ENCODE measurements at regions not wholly inside any gene's neighbourhood (a gene's known extent, or its start where the extent isn't known, plus 50 kb on each side); places are given as distances from the start of the nearest gene placed in this dataset.

DNA sequence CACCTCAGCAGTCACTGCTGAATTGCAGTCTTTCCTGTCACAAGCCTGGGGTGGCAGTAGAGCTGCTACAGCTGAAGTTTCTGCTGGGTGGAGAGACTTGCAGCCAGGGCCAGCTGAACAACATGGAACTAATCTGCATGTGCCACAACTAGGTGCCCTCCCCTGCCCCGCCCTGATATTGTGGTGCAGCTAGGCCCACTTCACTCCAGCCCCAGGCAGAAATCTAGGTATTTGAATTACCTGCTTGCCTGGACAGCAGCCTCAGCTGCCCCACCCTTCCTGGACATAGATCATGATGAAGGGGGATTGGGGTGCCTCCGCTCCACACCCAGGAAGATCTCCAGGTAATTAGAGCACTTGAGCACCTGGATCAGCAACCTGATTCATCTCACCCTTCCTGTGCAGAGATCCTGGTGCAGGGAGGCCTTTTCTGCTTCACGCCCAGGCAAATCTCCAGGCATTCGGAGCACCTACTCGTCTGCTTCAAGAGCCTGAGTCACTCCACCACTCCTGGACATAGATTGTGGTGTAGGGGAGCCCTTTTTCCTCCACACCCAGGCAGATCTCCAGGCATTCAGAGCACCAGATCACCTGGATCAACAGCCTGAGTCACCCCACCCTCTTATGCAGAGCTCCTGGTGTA lies 477.0 kb downstream of the SOX5 start:
- Histone ChIP-seq H3K4me1 (ENCODE audit: low read depth) (no peaks in the 10 kb centered on the region), H3K9me3 (no peaks in the 10 kb centered on the region), H3K4me3 (no peak overlapping the region), H3K36me3 (ENCODE audit: low read depth) (no peaks in the 10 kb centered on the region)
- intact Hi-C loops (cut with DNase I, micrococcal nuclease) = no loop called here
- TF ChIP-seq, protein P1, sequence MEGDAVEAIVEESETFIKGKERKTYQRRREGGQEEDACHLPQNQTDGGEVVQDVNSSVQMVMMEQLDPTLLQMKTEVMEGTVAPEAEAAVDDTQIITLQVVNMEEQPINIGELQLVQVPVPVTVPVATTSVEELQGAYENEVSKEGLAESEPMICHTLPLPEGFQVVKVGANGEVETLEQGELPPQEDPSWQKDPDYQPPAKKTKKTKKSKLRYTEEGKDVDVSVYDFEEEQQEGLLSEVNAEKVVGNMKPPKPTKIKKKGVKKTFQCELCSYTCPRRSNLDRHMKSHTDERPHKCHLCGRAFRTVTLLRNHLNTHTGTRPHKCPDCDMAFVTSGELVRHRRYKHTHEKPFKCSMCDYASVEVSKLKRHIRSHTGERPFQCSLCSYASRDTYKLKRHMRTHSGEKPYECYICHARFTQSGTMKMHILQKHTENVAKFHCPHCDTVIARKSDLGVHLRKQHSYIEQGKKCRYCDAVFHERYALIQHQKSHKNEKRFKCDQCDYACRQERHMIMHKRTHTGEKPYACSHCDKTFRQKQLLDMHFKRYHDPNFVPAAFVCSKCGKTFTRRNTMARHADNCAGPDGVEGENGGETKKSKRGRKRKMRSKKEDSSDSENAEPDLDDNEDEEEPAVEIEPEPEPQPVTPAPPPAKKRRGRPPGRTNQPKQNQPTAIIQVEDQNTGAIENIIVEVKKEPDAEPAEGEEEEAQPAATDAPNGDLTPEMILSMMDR (IDR thresholded peaks at IDR 0.05) = no peak
- no peak for DNase-seq
- ATAC-seq = no peak

DNA sequence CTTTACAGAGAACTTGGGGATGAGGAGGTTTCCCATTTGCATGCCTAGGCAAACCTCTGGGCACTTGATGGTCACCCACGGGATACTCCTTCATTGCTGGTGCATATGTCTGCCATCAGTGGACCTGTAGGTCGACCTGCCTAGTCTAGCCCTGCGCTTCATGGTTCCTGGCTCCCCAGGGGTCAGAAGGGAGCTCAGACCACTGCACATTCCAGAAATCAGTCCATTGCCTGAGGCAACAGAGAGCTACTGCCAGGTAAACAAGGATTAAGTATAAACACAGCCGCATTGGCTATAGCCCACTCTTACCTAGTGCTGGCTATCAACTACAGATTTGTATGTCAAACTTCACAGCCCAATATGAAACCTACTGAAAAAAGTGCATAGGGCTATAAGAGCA lies 476.4 kb downstream of the SOX5 start:
- intact Hi-C loops (cut with DNase I, micrococcal nuclease) = no loop called here
- Histone ChIP-seq H3K4me3 (no peak overlapping the region), H3K36me3 (ENCODE audit: low read depth) (no peaks in the 10 kb centered on the region), H3K9me3 (no peaks in the 10 kb centered on the region), H3K4me1 (ENCODE audit: low read depth) (no peaks in the 10 kb centered on the region)
- DNase-seq = no peak
- TF ChIP-seq, protein P1 (IDR thresholded peaks at IDR 0.05) = no peak
- ATAC-seq = no peak

GRCh38 chr12:23474438-23474976 lies 475.0 kb downstream of the SOX5 start:
- DNase-seq (no peak), ATAC-seq (no peak)
- TF ChIP-seq, protein P1 (IDR thresholded peaks at IDR 0.05) = no peak
- no peak overlapping the region for H3K4me3 ChIP-seq
- no peaks in the 10 kb centered on the region for H3K36me3 ChIP-seq (ENCODE audit: low read depth)
- intact Hi-C loops (cut with DNase I, micrococcal nuclease) = no loop called here
- H3K4me1 ChIP-seq (ENCODE audit: low read depth) = no peaks in the 10 kb centered on the region
- H3K9me3 ChIP-seq = no peaks in the 10 kb centered on the region
